A549 (cell line): ENCODE measurements at regions not wholly inside any gene's neighbourhood (a gene's known extent, or its start where the extent isn't known, plus 50 kb on each side); places are given as distances from the start of the nearest gene placed in this dataset.

Experiments
- CHD2 ChIP-seq: fragments of 150-350 bp; IDR thresholded peaks from 2 replicates; pipeline ENCODE4 v1.6.1; 2014; ENCODE audit warnings: low read length; ENCODE audit not compliant: partially characterized antibody
- EHMT2 ChIP-seq: fragments of 200-600 bp; sonication (generic); IDR thresholded peaks from 2 replicates; pipeline ENCODE4 v1.6.1; 2016; ENCODE audit warnings: antibody characterized with exemption, low read depth, mild to moderate bottlenecking, moderate library complexity
- KDM1A ChIP-seq: fragments of 200-600 bp; sonication (generic); IDR thresholded peaks from 2 replicates; pipeline ENCODE4 v1.6.1; 2016; ENCODE audit warnings: low read depth, mild to moderate bottlenecking
- NR3C1 ChIP-seq: fragments of >200 bp; sonication (Bioruptor Twin); formaldehyde crosslinking; IDR thresholded peaks from 3 replicates; pipeline ENCODE4 v1.6.1; 2017
- POLR2A ChIP-seq: IDR thresholded peaks from 2 replicates; pipeline ENCODE4 v1.6.1; 2012; ENCODE audit warnings: mild to moderate bottlenecking, low read length
- RAD21 ChIP-seq, 2 experiments: fragments of >200 bp in 1 of 2; sonication (Bioruptor Twin) in 1 of 2; formaldehyde crosslinking in 1 of 2; IDR thresholded peaks in 1 of 2; conservative IDR thresholded peaks in 1 of 2; 2 replicates in 1 of 2; 3 replicates in 1 of 2; pipeline ENCODE4 v1.6.1; 2012 to 2018; ENCODE audit warnings: inconsistent platforms in 1 of 2
- TF ChIP-seq, protein P1 (sequence below): fragments of >200 bp; sonication (Bioruptor Twin); formaldehyde crosslinking; IDR thresholded peaks from 3 replicates; pipeline ENCODE4 v1.5.1; 2016
- TF ChIP-seq, protein P2 (sequence below): IDR thresholded peaks from 2 replicates; pipeline ENCODE4 v1.6.1; 2012; ENCODE audit warnings: low read depth, borderline replicate concordance
- TF ChIP-seq, protein P3 (sequence below): fragments of 200-600 bp; sonication (generic); IDR thresholded peaks from 2 replicates; pipeline ENCODE4 v1.6.1; 2016; ENCODE audit warnings: antibody characterized with exemption, mild to moderate bottlenecking, moderate library complexity

DNA sequence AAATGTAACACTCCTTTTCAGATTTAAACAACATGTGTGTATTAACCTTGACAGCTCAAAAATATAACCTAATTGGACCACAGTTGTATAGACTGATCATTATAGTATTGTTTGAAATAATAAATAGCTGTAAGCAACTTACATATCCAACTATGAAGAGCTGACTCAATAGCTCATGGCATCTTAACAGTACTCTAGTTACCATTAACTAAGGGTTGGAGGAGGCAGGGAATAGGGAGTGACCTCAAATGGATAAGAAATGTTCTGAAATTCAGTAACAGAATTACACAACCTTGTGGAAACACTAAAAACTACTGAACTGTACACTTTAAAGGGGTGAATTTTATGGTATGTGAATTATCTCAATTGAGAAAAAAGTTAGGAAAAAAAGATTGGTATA lies 136.5 kb upstream of the CPEB2 start:
- TF ChIP-seq, protein P1, sequence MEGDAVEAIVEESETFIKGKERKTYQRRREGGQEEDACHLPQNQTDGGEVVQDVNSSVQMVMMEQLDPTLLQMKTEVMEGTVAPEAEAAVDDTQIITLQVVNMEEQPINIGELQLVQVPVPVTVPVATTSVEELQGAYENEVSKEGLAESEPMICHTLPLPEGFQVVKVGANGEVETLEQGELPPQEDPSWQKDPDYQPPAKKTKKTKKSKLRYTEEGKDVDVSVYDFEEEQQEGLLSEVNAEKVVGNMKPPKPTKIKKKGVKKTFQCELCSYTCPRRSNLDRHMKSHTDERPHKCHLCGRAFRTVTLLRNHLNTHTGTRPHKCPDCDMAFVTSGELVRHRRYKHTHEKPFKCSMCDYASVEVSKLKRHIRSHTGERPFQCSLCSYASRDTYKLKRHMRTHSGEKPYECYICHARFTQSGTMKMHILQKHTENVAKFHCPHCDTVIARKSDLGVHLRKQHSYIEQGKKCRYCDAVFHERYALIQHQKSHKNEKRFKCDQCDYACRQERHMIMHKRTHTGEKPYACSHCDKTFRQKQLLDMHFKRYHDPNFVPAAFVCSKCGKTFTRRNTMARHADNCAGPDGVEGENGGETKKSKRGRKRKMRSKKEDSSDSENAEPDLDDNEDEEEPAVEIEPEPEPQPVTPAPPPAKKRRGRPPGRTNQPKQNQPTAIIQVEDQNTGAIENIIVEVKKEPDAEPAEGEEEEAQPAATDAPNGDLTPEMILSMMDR: no peak
- TF ChIP-seq, protein P2, sequence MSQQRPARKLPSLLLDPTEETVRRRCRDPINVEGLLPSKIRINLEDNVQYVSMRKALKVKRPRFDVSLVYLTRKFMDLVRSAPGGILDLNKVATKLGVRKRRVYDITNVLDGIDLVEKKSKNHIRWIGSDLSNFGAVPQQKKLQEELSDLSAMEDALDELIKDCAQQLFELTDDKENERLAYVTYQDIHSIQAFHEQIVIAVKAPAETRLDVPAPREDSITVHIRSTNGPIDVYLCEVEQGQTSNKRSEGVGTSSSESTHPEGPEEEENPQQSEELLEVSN: no peak
- TF ChIP-seq POLR2A (no peak), KDM1A (no peak), EHMT2 (no peak), RAD21 (conservative IDR thresholded peaks at IDR 0.05 in 1 of 2, IDR thresholded peaks at IDR 0.05 in 1 of 2) (no peak), NR3C1 (no peak), CHD2 (no peak)
- TF ChIP-seq, protein P3, sequence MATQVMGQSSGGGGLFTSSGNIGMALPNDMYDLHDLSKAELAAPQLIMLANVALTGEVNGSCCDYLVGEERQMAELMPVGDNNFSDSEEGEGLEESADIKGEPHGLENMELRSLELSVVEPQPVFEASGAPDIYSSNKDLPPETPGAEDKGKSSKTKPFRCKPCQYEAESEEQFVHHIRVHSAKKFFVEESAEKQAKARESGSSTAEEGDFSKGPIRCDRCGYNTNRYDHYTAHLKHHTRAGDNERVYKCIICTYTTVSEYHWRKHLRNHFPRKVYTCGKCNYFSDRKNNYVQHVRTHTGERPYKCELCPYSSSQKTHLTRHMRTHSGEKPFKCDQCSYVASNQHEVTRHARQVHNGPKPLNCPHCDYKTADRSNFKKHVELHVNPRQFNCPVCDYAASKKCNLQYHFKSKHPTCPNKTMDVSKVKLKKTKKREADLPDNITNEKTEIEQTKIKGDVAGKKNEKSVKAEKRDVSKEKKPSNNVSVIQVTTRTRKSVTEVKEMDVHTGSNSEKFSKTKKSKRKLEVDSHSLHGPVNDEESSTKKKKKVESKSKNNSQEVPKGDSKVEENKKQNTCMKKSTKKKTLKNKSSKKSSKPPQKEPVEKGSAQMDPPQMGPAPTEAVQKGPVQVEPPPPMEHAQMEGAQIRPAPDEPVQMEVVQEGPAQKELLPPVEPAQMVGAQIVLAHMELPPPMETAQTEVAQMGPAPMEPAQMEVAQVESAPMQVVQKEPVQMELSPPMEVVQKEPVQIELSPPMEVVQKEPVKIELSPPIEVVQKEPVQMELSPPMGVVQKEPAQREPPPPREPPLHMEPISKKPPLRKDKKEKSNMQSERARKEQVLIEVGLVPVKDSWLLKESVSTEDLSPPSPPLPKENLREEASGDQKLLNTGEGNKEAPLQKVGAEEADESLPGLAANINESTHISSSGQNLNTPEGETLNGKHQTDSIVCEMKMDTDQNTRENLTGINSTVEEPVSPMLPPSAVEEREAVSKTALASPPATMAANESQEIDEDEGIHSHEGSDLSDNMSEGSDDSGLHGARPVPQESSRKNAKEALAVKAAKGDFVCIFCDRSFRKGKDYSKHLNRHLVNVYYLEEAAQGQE: no peak
